ENCODE measurements at regions not wholly inside any gene's neighbourhood (a gene's known extent, or its start where the extent isn't known, plus 50 kb on each side); places are given as distances from the start of the nearest gene placed in this dataset.

GRCh38 chr10:94213980-94214379 is 148.8 kb downstream of the NOC3L start:
- DNase-seq (ENCODE audit: low read depth, low spot score): no peak
- no peak overlapping the region for H3K4me3 ChIP-seq (ENCODE audit: low read length)

GRCh38 chr10:94214481-94214893 is 148.3 kb downstream of the NOC3L start:
- no peak overlapping the region for H3K4me3 ChIP-seq (ENCODE audit: low read length)
- no peak for DNase-seq (ENCODE audit: low read depth, low spot score)

- no peak for DNase-seq (ENCODE audit: low read depth, low spot score)
Measured at GRCh38 chr10:94216201-94216600, 146.5 kb downstream of the NOC3L start.

GRCh38 chr10:94217411-94217810 is 145.3 kb downstream of the NOC3L start:
- no peak for DNase-seq (ENCODE audit: low read depth, low spot score)
- H3K4me3 ChIP-seq (ENCODE audit: low read length): no peak overlapping the region

More at GRCh38 chr10:94216201-94216600, 146.5 kb downstream of the NOC3L start:
- H3K4me3 ChIP-seq (ENCODE audit: low read length): no peak overlapping the region

GRCh38 chr10:94218493-94219183 is 144.1 kb downstream of the NOC3L start:
- DNase-seq (ENCODE audit: low read depth, low spot score): no peak
- no peak overlapping the region for H3K4me3 ChIP-seq (ENCODE audit: low read length)

GRCh38 chr10:94219829-94220228 is 142.9 kb downstream of the NOC3L start:
- no peak for DNase-seq (ENCODE audit: low read depth, low spot score)
- H3K4me3 ChIP-seq (ENCODE audit: low read length): no peak overlapping the region

GRCh38 chr10:94220717-94221116 is 142.0 kb downstream of the NOC3L start:
- H3K4me3 ChIP-seq (ENCODE audit: low read length): no peak overlapping the region
- DNase-seq (ENCODE audit: low read depth, low spot score): no peak

- no peak for DNase-seq (ENCODE audit: low read depth, low spot score)
- no peak overlapping the region for H3K4me3 ChIP-seq (ENCODE audit: low read length)
Measured at GRCh38 chr10:94223702-94224370, 138.9 kb downstream of the NOC3L start.

GRCh38 chr10:94224656-94225055 is 138.1 kb downstream of the NOC3L start:
- H3K4me3 ChIP-seq (ENCODE audit: low read length): no peak overlapping the region
- DNase-seq (ENCODE audit: low read depth, low spot score): no peak

GRCh38 chr10:94225589-94225988 is 137.2 kb downstream of the NOC3L start:
- DNase-seq (ENCODE audit: low read depth, low spot score): no peak

GRCh38 chr10:94230134-94230785 is 132.5 kb downstream of the NOC3L start:
- no peak for DNase-seq (ENCODE audit: low read depth, low spot score)
- no peak overlapping the region for H3K4me3 ChIP-seq (ENCODE audit: low read length)

More at GRCh38 chr10:94225589-94225988, 137.2 kb downstream of the NOC3L start:
- H3K4me3 ChIP-seq (ENCODE audit: low read length): no peak overlapping the region

GRCh38 chr10:94232711-94233383 is 129.9 kb downstream of the NOC3L start:
- no peak for DNase-seq (ENCODE audit: low read depth, low spot score)
- no peak overlapping the region for H3K4me3 ChIP-seq (ENCODE audit: low read length)

- H3K4me3 ChIP-seq (ENCODE audit: low read length): no peak overlapping the region
Measured at GRCh38 chr10:94235461-94235860, 127.3 kb downstream of the NOC3L start.

GRCh38 chr10:94238006-94238617 is 124.6 kb downstream of the NOC3L start:
- DNase-seq (ENCODE audit: low read depth, low spot score): no peak
- H3K4me3 ChIP-seq (ENCODE audit: low read length): no peak overlapping the region

More at GRCh38 chr10:94235461-94235860, 127.3 kb downstream of the NOC3L start:
- no peak for DNase-seq (ENCODE audit: low read depth, low spot score)

- DNase-seq (ENCODE audit: low read depth, low spot score): no peak
- H3K4me3 ChIP-seq (ENCODE audit: low read length): no peak overlapping the region
Measured at GRCh38 chr10:94239696-94240095, 123.0 kb downstream of the NOC3L start.

GRCh38 chr10:94240491-94240890 is 122.2 kb downstream of the NOC3L start:
- DNase-seq (ENCODE audit: low read depth, low spot score): no peak
- H3K4me3 ChIP-seq (ENCODE audit: low read length): no peak overlapping the region

GRCh38 chr10:94240901-94241300 is 121.8 kb downstream of the NOC3L start:
- H3K4me3 ChIP-seq (ENCODE audit: low read length): no peak overlapping the region

GRCh38 chr10:94251098-94251497 is 111.6 kb downstream of the NOC3L start:
- no peak for DNase-seq (ENCODE audit: low read depth, low spot score)
- no peak overlapping the region for H3K4me3 ChIP-seq (ENCODE audit: low read length)

More at GRCh38 chr10:94240901-94241300, 121.8 kb downstream of the NOC3L start:
- DNase-seq (ENCODE audit: low read depth, low spot score): no peak

GRCh38 chr10:94251568-94251967 is 111.2 kb downstream of the NOC3L start:
- no peak for DNase-seq (ENCODE audit: low read depth, low spot score)
- H3K4me3 ChIP-seq (ENCODE audit: low read length): no peak overlapping the region
